NB4 (cell line): ENCODE measurements at regions not wholly inside any gene's neighbourhood (a gene's known extent, or its start where the extent isn't known, plus 50 kb on each side); places are given as distances from the start of the nearest gene placed in this dataset.

ENCODE experiments used
- DNase-seq: peaks from one replicate; pipeline ENCODE4 v3.0.0; 2010; ENCODE audit warnings: low read depth
- H3K4me3 ChIP-seq: one replicate; pipeline ENCODE4 v1.5.1; 2011; ENCODE audit warnings: mild to moderate bottlenecking, low read depth, low read length, moderate library complexity
- MYC ChIP-seq: IDR thresholded peaks from 2 replicates; pipeline ENCODE4 v1.6.1; 2011; ENCODE audit warnings: low read depth, low read length
- POLR2A ChIP-seq: IDR thresholded peaks from 2 replicates; pipeline ENCODE4 v1.6.1; 2011; ENCODE audit warnings: mild to moderate bottlenecking; ENCODE audit not compliant: insufficient read length; ENCODE audit errors: extremely low read depth
- TF ChIP-seq, protein P1 (sequence below): IDR thresholded peaks from 2 replicates; pipeline ENCODE4 v1.6.1; 2011; ENCODE audit warnings: low read depth, low read length
- TF ChIP-seq, protein P2 (sequence below): IDR thresholded peaks from one replicate; pipeline ENCODE4 v1.5.1; 2012; ENCODE audit warnings: low read depth, low read length

DNA sequence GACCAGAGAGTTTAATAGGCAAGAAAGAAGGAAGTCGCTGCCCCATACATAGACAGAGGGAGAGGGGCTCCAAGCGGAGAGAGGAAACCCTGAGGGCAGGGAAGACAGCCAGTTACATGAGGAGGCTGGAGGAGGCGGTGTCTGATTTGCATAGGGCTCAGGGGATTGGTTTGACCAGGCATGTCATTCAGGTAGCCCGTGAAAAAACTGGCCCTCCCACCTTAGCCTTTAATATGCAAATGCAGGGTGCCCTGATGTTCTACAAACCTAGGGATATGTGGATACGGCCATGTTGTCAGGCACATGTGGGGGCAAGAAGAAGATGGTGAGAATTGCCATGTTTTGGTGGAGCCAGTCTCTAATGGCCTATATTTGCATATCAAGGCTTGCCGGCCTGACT, 1461.6 kb downstream of the PCDH9 start:
- TF ChIP-seq MYC (no peak), POLR2A (no peak)
- TF ChIP-seq, protein P1, sequence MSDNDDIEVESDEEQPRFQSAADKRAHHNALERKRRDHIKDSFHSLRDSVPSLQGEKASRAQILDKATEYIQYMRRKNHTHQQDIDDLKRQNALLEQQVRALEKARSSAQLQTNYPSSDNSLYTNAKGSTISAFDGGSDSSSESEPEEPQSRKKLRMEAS: no peak
- TF ChIP-seq, protein P2, sequence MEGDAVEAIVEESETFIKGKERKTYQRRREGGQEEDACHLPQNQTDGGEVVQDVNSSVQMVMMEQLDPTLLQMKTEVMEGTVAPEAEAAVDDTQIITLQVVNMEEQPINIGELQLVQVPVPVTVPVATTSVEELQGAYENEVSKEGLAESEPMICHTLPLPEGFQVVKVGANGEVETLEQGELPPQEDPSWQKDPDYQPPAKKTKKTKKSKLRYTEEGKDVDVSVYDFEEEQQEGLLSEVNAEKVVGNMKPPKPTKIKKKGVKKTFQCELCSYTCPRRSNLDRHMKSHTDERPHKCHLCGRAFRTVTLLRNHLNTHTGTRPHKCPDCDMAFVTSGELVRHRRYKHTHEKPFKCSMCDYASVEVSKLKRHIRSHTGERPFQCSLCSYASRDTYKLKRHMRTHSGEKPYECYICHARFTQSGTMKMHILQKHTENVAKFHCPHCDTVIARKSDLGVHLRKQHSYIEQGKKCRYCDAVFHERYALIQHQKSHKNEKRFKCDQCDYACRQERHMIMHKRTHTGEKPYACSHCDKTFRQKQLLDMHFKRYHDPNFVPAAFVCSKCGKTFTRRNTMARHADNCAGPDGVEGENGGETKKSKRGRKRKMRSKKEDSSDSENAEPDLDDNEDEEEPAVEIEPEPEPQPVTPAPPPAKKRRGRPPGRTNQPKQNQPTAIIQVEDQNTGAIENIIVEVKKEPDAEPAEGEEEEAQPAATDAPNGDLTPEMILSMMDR: no peak
- no peak for DNase-seq
- no peak overlapping the region for H3K4me3 ChIP-seq

DNA sequence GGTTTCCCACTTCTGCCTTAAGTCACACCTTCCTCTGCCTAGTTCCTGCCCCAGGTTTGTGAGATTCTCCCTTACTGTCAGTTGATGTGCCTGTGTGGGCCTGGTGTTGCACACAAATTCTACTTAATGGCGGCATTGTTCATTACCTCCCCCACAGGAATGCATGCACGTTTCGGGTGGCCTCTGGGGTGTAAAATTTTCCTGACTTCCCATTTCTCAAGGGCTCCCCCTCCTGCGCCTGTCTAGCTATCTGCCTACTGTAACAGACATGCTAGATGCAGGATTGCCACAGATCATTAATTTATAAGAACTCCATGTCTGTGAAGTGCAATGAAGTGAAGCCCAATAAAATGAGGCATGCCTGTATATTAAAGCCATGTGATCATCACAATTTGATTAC, 1466.3 kb downstream of the PCDH9 start:
- H3K4me3 ChIP-seq: no peak overlapping the region
- DNase-seq: no peak
- TF ChIP-seq, protein P2: no peak
- TF ChIP-seq MYC: no peak
- TF ChIP-seq POLR2A: no peak
- TF ChIP-seq, protein P1: no peak

DNA sequence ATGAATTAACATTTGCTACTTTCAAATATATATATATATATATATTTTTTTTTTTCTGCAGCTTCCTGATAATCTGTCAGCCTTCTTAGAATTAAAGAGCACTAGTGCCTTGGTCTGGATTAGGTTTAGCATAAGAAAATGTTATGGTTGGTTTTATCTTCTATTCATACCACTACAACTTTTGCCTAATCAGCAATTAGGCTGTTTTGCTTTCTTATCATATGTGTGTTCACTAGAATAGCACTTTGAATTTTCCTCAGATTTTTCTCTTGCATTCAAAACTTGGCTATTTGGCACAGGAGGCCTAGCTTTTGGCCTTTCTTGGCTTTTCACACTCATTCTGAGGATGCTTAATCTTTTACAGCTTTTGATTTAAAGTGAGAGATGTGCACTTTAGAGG, 1468.1 kb downstream of the PCDH9 start:
- DNase-seq: no peak
- H3K4me3 ChIP-seq: no peak overlapping the region
- TF ChIP-seq, protein P2: no peak
- TF ChIP-seq MYC (no peak), POLR2A (no peak)
- TF ChIP-seq, protein P1: no peak

DNA sequence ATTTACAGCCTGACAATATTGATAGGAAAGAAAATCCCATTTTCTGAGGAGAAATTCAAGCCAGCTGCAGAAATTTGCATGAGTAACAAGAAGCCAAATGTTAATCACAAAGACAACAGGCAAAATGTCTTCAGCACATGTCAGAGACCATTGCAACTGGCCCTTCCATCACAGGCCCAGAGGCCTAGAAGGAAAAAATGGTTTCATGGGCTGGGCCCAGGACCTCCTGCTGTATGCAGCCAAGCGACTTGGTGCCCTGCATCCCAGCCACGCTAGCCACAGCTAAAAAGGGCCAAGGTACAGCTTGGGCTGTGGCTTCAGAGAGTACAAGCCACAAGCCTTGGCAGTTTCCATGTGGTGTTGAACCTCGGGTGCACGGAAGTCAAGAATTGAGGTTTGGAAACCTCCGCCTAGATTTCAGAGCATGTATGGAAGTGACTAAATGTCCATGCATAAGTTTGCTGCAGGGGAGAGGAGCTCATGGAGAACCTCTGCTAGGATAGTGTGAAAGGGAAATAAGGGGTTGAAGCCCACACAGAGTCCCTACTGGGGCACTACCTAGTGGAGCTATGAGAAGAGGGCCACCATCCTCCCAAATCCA, 1474.0 kb downstream of the PCDH9 start:
- no peak overlapping the region for H3K4me3 ChIP-seq
- DNase-seq: no peak
- TF ChIP-seq, protein P2: no peak
- TF ChIP-seq MYC (no peak), POLR2A (no peak)
- TF ChIP-seq, protein P1: no peak

DNA sequence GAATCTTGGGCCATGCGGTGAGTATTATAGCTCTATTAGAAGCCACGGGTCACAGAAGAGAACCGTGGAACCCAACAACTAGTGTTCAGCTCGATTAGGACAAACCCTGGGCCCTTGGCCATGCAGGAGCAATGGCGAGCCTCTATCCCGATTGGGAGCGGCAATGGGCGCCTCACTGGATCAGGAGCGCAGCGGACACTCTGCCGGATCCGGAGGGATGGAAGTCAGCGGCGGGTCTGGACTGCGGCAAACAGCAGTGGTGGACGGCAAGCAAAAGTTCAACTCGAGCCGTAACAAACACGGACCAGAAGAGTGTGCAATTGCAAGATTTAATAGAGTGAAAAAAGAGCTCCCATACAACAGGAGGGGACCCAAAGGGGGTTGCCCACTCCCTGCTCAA, 1481.9 kb downstream of the PCDH9 start:
- no peak overlapping the region for H3K4me3 ChIP-seq
- DNase-seq: no peak
- TF ChIP-seq, protein P2: no peak
- TF ChIP-seq POLR2A (no peak), MYC (no peak)
- TF ChIP-seq, protein P1: no peak
